ENCODE measurements at regions not wholly inside any gene's neighbourhood (a gene's known extent, or its start where the extent isn't known, plus 50 kb on each side); places are given as distances from the start of the nearest gene placed in this dataset.

DNA sequence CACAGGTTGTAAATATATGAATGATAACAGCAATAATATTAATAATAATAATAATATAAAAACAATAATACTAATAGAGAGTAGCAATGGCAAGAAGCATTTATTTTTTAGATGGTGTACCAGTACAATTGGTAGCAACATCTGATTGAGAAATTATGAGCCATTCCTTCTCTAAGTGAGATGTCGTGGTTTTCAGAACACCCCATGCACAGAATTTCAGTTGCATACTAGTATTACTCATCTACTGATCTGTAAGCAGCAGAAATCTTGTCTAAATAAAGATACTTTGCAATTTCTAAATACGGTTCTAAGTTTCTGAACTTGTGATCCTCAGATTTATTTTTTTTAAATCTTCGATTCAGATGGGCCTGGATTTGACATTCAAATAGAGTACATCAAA, 788.0 kb upstream of the ATXN8OS start:
- TF ChIP-seq, protein P1, sequence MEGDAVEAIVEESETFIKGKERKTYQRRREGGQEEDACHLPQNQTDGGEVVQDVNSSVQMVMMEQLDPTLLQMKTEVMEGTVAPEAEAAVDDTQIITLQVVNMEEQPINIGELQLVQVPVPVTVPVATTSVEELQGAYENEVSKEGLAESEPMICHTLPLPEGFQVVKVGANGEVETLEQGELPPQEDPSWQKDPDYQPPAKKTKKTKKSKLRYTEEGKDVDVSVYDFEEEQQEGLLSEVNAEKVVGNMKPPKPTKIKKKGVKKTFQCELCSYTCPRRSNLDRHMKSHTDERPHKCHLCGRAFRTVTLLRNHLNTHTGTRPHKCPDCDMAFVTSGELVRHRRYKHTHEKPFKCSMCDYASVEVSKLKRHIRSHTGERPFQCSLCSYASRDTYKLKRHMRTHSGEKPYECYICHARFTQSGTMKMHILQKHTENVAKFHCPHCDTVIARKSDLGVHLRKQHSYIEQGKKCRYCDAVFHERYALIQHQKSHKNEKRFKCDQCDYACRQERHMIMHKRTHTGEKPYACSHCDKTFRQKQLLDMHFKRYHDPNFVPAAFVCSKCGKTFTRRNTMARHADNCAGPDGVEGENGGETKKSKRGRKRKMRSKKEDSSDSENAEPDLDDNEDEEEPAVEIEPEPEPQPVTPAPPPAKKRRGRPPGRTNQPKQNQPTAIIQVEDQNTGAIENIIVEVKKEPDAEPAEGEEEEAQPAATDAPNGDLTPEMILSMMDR (IDR thresholded peaks at IDR 0.05), result no peak
- TF ChIP-seq POLR2A (IDR thresholded peaks at IDR 0.05), result no peak
